ENCODE measurements at regions not wholly inside any gene's neighbourhood (a gene's known extent, or its start where the extent isn't known, plus 50 kb on each side); places are given as distances from the start of the nearest gene placed in this dataset.
"Not testable (repeated sequence)": the region's sequence is repeated elsewhere in the genome, so short reads cannot be mapped to it uniquely, and the experiment has no call there.

- H3K4me2 ChIP-seq (ENCODE audit: low read length); POLR2A ChIA-PET; H3K79me2 ChIP-seq (ENCODE audit: insufficient read depth, low read length); H4K20me1 ChIP-seq (ENCODE audit: insufficient read depth); H3K9ac ChIP-seq (ENCODE audit: low read length); BruUV-seq (replicated peaks); H2AFZ ChIP-seq (ENCODE audit: low read depth, low read length, poor library complexity, severe bottlenecking); ATAC-seq; H3K27me3 ChIP-seq (ENCODE audit: insufficient read depth, low read length); DNase-seq (ENCODE audit: low read depth, low spot score); H3K4me1 ChIP-seq (ENCODE audit: control insufficient read depth in 1 of 2, insufficient read depth in 2 of 2, low read length in 2 of 2); H3K36me3 ChIP-seq (ENCODE audit: control insufficient read depth in 1 of 2, insufficient read depth in 2 of 2, low read length in 2 of 2); RAD21 ChIA-PET (ENCODE audit: low non-redundant PET in 1 of 2, low total read pairs in 2 of 2, uncharacterized antibody in 2 of 2, unreplicated experiment in 2 of 2); CTCF ChIA-PET; intact Hi-C loops (cut with micrococcal nuclease); H3K4me3 ChIP-seq (replicated peaks in 1 of 2; ENCODE audit: low read depth in 1 of 2, low read length in 2 of 2); H3K9me3 ChIP-seq (ENCODE audit: control insufficient read depth in 1 of 2, insufficient read depth in 1 of 2, low read depth in 1 of 2, low read length in 2 of 2); H3K9me2 ChIP-seq (ENCODE audit: insufficient read depth); H3K27ac ChIP-seq (ENCODE audit: low read depth, low read length): not testable (repeated sequence)
Measured at GRCh38 chr12:9471501-9471900, 136.2 kb downstream of the KLRB1 start.

- intact Hi-C loops (cut with micrococcal nuclease); RAD21 ChIA-PET (ENCODE audit: low non-redundant PET in 1 of 2, low total read pairs in 2 of 2, uncharacterized antibody in 2 of 2, unreplicated experiment in 2 of 2); CTCF ChIA-PET; H3K27me3 ChIP-seq (ENCODE audit: insufficient read depth, low read length); H3K9me3 ChIP-seq (ENCODE audit: control insufficient read depth in 1 of 2, insufficient read depth in 1 of 2, low read depth in 1 of 2, low read length in 2 of 2); H3K4me1 ChIP-seq (ENCODE audit: control insufficient read depth in 1 of 2, insufficient read depth in 2 of 2, low read length in 2 of 2); H3K79me2 ChIP-seq (ENCODE audit: insufficient read depth, low read length); H2AFZ ChIP-seq (ENCODE audit: low read depth, low read length, poor library complexity, severe bottlenecking); H4K20me1 ChIP-seq (ENCODE audit: insufficient read depth); H3K4me2 ChIP-seq (ENCODE audit: low read length); H3K9me2 ChIP-seq (ENCODE audit: insufficient read depth); H3K9ac ChIP-seq (ENCODE audit: low read length); H3K4me3 ChIP-seq (replicated peaks in 1 of 2; ENCODE audit: low read depth in 1 of 2, low read length in 2 of 2); DNase-seq (ENCODE audit: low read depth, low spot score); BruUV-seq (replicated peaks); H3K36me3 ChIP-seq (ENCODE audit: control insufficient read depth in 1 of 2, insufficient read depth in 2 of 2, low read length in 2 of 2); H3K27ac ChIP-seq (ENCODE audit: low read depth, low read length); ATAC-seq; POLR2A ChIA-PET: not testable (repeated sequence)
Measured at GRCh38 chr12:9470367-9470766, 137.3 kb downstream of the KLRB1 start.

DNA sequence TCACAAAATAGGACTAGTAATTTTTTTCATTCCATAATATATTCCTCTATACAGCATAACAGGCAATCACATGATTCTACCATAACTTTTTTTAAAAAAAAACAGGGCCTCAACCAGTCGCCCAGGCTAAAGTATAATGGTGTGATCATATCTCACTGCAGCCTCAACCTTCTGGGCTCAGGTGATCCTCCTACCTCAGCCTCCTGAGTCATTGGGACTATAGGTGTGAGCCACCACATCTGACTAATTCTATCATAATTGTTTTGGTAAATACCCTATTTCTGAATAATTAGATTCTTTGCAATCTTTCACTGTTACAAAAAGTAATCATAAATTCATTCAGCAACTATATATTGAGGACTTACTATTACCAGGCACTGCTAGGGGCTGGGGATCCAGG lies 137.8 kb downstream of the KLRB1 start:
- H4K20me1 ChIP-seq (ENCODE audit: insufficient read depth); H3K4me2 ChIP-seq (ENCODE audit: low read length); H3K9me3 ChIP-seq (ENCODE audit: control insufficient read depth in 1 of 2, insufficient read depth in 1 of 2, low read depth in 1 of 2, low read length in 2 of 2); H3K9ac ChIP-seq (ENCODE audit: low read length); H3K4me3 ChIP-seq (replicated peaks in 1 of 2; ENCODE audit: low read depth in 1 of 2, low read length in 2 of 2); H3K36me3 ChIP-seq (ENCODE audit: control insufficient read depth in 1 of 2, insufficient read depth in 2 of 2, low read length in 2 of 2); H3K79me2 ChIP-seq (ENCODE audit: insufficient read depth, low read length); H3K9me2 ChIP-seq (ENCODE audit: insufficient read depth); BruUV-seq (replicated peaks); ATAC-seq; H2AFZ ChIP-seq (ENCODE audit: low read depth, low read length, poor library complexity, severe bottlenecking); POLR2A ChIA-PET; RAD21 ChIA-PET (ENCODE audit: low non-redundant PET in 1 of 2, low total read pairs in 2 of 2, uncharacterized antibody in 2 of 2, unreplicated experiment in 2 of 2); H3K27ac ChIP-seq (ENCODE audit: low read depth, low read length); H3K4me1 ChIP-seq (ENCODE audit: control insufficient read depth in 1 of 2, insufficient read depth in 2 of 2, low read length in 2 of 2); H3K27me3 ChIP-seq (ENCODE audit: insufficient read depth, low read length); CTCF ChIA-PET; DNase-seq (ENCODE audit: low read depth, low spot score): not testable (repeated sequence)
- intact Hi-C loops (cut with micrococcal nuclease), result loop anchor here (10.0 kb wide), 1 partner anchor 95 kb away; no protein-coding TSS in a partner anchor

DNA sequence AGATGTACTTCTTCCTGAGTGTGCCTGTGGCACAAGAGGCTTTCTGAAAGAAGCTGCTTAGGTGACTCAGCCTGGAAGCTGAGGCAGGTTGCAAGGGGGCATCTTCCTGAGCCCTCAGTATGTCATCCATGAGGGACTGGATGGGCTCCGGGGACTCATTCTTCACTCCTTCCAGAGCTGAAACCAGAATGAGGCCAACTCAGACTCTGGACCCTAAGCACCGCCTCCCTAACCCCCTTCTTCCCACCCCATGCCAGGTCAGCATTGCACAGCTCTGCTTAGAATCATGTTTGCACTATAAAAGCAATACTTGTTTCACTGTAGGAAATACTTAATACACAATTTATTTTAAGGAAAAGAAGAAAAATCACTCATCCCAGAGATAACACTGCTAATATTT lies 138.3 kb downstream of the KLRB1 start:
- DNase-seq (ENCODE audit: low read depth, low spot score); H3K36me3 ChIP-seq (ENCODE audit: control insufficient read depth in 1 of 2, insufficient read depth in 2 of 2, low read length in 2 of 2); H4K20me1 ChIP-seq (ENCODE audit: insufficient read depth); BruUV-seq (replicated peaks); H3K4me1 ChIP-seq (ENCODE audit: control insufficient read depth in 1 of 2, insufficient read depth in 2 of 2, low read length in 2 of 2); H3K79me2 ChIP-seq (ENCODE audit: insufficient read depth, low read length); H3K27me3 ChIP-seq (ENCODE audit: insufficient read depth, low read length); H3K9me3 ChIP-seq (ENCODE audit: control insufficient read depth in 1 of 2, insufficient read depth in 1 of 2, low read depth in 1 of 2, low read length in 2 of 2); H3K9ac ChIP-seq (ENCODE audit: low read length); ATAC-seq; H3K27ac ChIP-seq (ENCODE audit: low read depth, low read length); H3K4me3 ChIP-seq (replicated peaks in 1 of 2; ENCODE audit: low read depth in 1 of 2, low read length in 2 of 2); H3K4me2 ChIP-seq (ENCODE audit: low read length); H2AFZ ChIP-seq (ENCODE audit: low read depth, low read length, poor library complexity, severe bottlenecking); POLR2A ChIA-PET; H3K9me2 ChIP-seq (ENCODE audit: insufficient read depth): not testable (repeated sequence)
- ChIA-PET CTCF (interaction anchor here (0.6 to 1.9 kb wide), 2 partner anchors 20 to 138 kb away, joined by 3 to 11 read pairs; no protein-coding TSS in a partner anchor), RAD21 (ENCODE audit: low non-redundant PET in 1 of 2, low total read pairs in 2 of 2, uncharacterized antibody in 2 of 2, unreplicated experiment in 2 of 2) (interaction anchor here in 1 of 2 experiments (0.8 kb wide), 1 partner anchor 91 kb away, joined by 3 read pairs; no protein-coding TSS in a partner anchor)
- intact Hi-C loops (cut with micrococcal nuclease), result loop anchor here (10.0 kb wide), 1 partner anchor 95 kb away; no protein-coding TSS in a partner anchor

Measured in HCT116 (cell line).